A549 (cell line): ENCODE measurements at regions not wholly inside any gene's neighbourhood (a gene's known extent, or its start where the extent isn't known, plus 50 kb on each side); places are given as distances from the start of the nearest gene placed in this dataset.

Source experiments
- ATAC-seq, 2 experiments: fragments of 200-7000 bp in 1 of 2; fragments of >200 bp in 1 of 2; cut with Nextera tagmentation in 1 of 2; cut with Tn5 transposase in 1 of 2; 3 replicates each; pipeline versions ENCODE4 v1.8.0 to v1.9.1; 2018 to 2020; ENCODE audit warnings: mild to moderate bottlenecking in 1 of 2, moderate library complexity in 1 of 2
- CTCF ChIA-PET: fragments of 300-600 bp; sonication (Branson Sonifier 250); formaldehyde crosslinking; extraction: SDS; loops from one replicate; lab custom pipeline; 2021; ENCODE audit warnings: antibody characterized with exemption, inconsistent platforms; lab: Yijun Ruan, JAX
- POLR2A ChIA-PET: fragments of 350-600 bp; formaldehyde crosslinking; extraction: SDS; loops from one replicate; lab custom pipeline; 2021; ENCODE audit warnings: antibody characterized with exemption, inconsistent platforms; lab: Yijun Ruan, JAX
- DNase-seq, 2 experiments: peaks; one replicate each; pipeline versions ENCODE4 v3.0.0 to v3.0.0-alpha.2; 2011 to 2016; ENCODE audit warnings: low read depth in 1 of 2, low spot score in 1 of 2
- FAIRE-seq: peaks from 2 replicates; lab custom pipeline; 2011; peaks lifted over from hg19 to GRCh38; lab: Jason Lieb, UNC
- H3K27ac ChIP-seq, 2 experiments: fragments of >200 bp; sonication (Bioruptor Twin); formaldehyde crosslinking; 3 replicates each; pipeline ENCODE4 v1.5.1; 2016 to 2017
- H3K4me1 ChIP-seq: fragments of >200 bp; sonication (Bioruptor Twin); formaldehyde crosslinking; 3 replicates; pipeline ENCODE4 v1.6.1; 2016
- H3K4me2 ChIP-seq: fragments of >200 bp; sonication (Bioruptor Twin); formaldehyde crosslinking; 3 replicates; pipeline ENCODE4 v1.6.1; 2016
- H3K4me3 ChIP-seq: fragments of >200 bp; sonication (Bioruptor Twin); formaldehyde crosslinking; 3 replicates; pipeline ENCODE4 v1.5.1; 2016
- H3K9me3 ChIP-seq: fragments of >200 bp; sonication (Bioruptor Twin); formaldehyde crosslinking; 3 replicates; pipeline ENCODE4 v1.6.1; 2016
- ATOH8 ChIP-seq: fragments of 250-450 bp; sonication (Bioruptor Pico); IDR thresholded peaks from 2 replicates; pipeline ENCODE4 v1.5.0; 2020; ENCODE audit warnings: low read depth, mild to moderate bottlenecking, moderate library complexity
- BCL3 ChIP-seq: fragments of >200 bp; sonication (Bioruptor Twin); formaldehyde crosslinking; IDR thresholded peaks from 3 replicates; pipeline ENCODE4 v1.6.1; 2016
- BHLHE40 ChIP-seq: IDR thresholded peaks from 2 replicates; pipeline ENCODE4 v1.6.1; 2012; ENCODE audit warnings: low read depth, low read length, inconsistent platforms
- CBX8 ChIP-seq: fragments of 200-600 bp; sonication (generic); IDR thresholded peaks from 2 replicates; pipeline ENCODE4 v1.6.1; 2016
- CEBPB ChIP-seq, 2 experiments: fragments of >200 bp in 1 of 2; sonication (Bioruptor Twin) in 1 of 2; formaldehyde crosslinking in 1 of 2; IDR thresholded peaks; 2 replicates each; pipeline ENCODE4 v1.6.1; 2012 to 2016
- CHD4 ChIP-seq: fragments of 200-600 bp; sonication (generic); IDR thresholded peaks from 2 replicates; pipeline ENCODE4 v1.6.1; 2016; ENCODE audit warnings: antibody characterized with exemption, mild to moderate bottlenecking, borderline replicate concordance
- CTCF ChIP-seq: fragments of >200 bp; sonication (Bioruptor Twin); formaldehyde crosslinking; IDR thresholded peaks from 3 replicates; pipeline ENCODE4 v1.5.1; 2016
- E2F6 ChIP-seq: IDR thresholded peaks from 2 replicates; pipeline ENCODE4 v1.6.1; 2012; ENCODE audit warnings: low read depth, borderline replicate concordance
- EHMT2 ChIP-seq: fragments of 200-600 bp; sonication (generic); IDR thresholded peaks from 2 replicates; pipeline ENCODE4 v1.6.1; 2016; ENCODE audit warnings: antibody characterized with exemption, low read depth, mild to moderate bottlenecking, moderate library complexity
- EP300 ChIP-seq, 2 experiments: fragments of >200 bp; sonication (Bioruptor Twin); formaldehyde crosslinking; IDR thresholded peaks; 2 replicates in 1 of 2; 3 replicates in 1 of 2; pipeline ENCODE4 v1.6.1; 2016 to 2017
- FOSB ChIP-seq: fragments of 250-450 bp; sonication (Bioruptor Pico); IDR thresholded peaks from 2 replicates; pipeline ENCODE4 v1.5.0; 2020; ENCODE audit warnings: mild to moderate bottlenecking, moderate library complexity
- FOSL2 ChIP-seq, 2 experiments: fragments of 450-650 bp in 1 of 2; fragments of >200 bp in 1 of 2; sonication (Bioruptor Twin) in 1 of 2; formaldehyde crosslinking; IDR thresholded peaks; 2 replicates each; pipeline versions ENCODE4 v1.5.0 to v1.6.1; 2016 to 2020; ENCODE audit warnings: mild to moderate bottlenecking in 1 of 2, moderate library complexity in 1 of 2
- HDAC2 ChIP-seq: fragments of 200-600 bp; sonication (generic); IDR thresholded peaks from 2 replicates; pipeline ENCODE4 v1.6.1; 2016
- HEYL ChIP-seq: fragments of 250-450 bp; sonication (Bioruptor Pico); IDR thresholded peaks from 2 replicates; pipeline ENCODE4 v1.8.0; 2021; ENCODE audit warnings: mild to moderate bottlenecking, moderate library complexity
- HOXA7 ChIP-seq: fragments of 250-450 bp; sonication (Bioruptor Pico); IDR thresholded peaks from 2 replicates; pipeline ENCODE4 v1.5.0; 2020; ENCODE audit warnings: mild to moderate bottlenecking, moderate library complexity
- HOXB13 ChIP-seq: fragments of 250-450 bp; sonication (Bioruptor Pico); IDR thresholded peaks from 2 replicates; pipeline ENCODE4 v1.5.0; 2020; ENCODE audit warnings: low read depth, mild to moderate bottlenecking, moderate library complexity
- JUN ChIP-seq, 2 experiments: fragments of >200 bp; sonication (Bioruptor Twin); formaldehyde crosslinking; IDR thresholded peaks; 2 replicates in 1 of 2; 3 replicates in 1 of 2; pipeline ENCODE4 v1.6.1; 2016 to 2017
- KDM1A ChIP-seq: fragments of 200-600 bp; sonication (generic); IDR thresholded peaks from 2 replicates; pipeline ENCODE4 v1.6.1; 2016; ENCODE audit warnings: low read depth, mild to moderate bottlenecking
- MAZ ChIP-seq: fragments of 150-350 bp; IDR thresholded peaks from 2 replicates; pipeline ENCODE4 v1.6.1; 2014; ENCODE audit warnings: antibody characterized with exemption, low read depth, low read length, borderline replicate concordance
- NFE2L2 ChIP-seq: fragments of 150-350 bp; conservative IDR thresholded peaks from 2 replicates; pipeline ENCODE4 v1.6.1; 2014; ENCODE audit warnings: low read length
- POLR2AphosphoS2 ChIP-seq: conservative IDR thresholded peaks from 2 replicates; pipeline ENCODE4 v1.6.1; 2012; ENCODE audit warnings: low read length, improper control_type of control experiment, inconsistent platforms
- RAD21 ChIP-seq, 2 experiments: fragments of >200 bp in 1 of 2; sonication (Bioruptor Twin) in 1 of 2; formaldehyde crosslinking in 1 of 2; IDR thresholded peaks in 1 of 2; conservative IDR thresholded peaks in 1 of 2; 2 replicates in 1 of 2; 3 replicates in 1 of 2; pipeline ENCODE4 v1.6.1; 2012 to 2018; ENCODE audit warnings: inconsistent platforms in 1 of 2
- RARB ChIP-seq: fragments of 250-450 bp; sonication (Bioruptor Pico); IDR thresholded peaks from 2 replicates; pipeline ENCODE4 v1.8.0; 2021; ENCODE audit warnings: mild to moderate bottlenecking, moderate library complexity
- REST ChIP-seq: fragments of 200-600 bp; sonication (generic); IDR thresholded peaks from 2 replicates; pipeline ENCODE4 v1.6.1; 2016; ENCODE audit warnings: antibody characterized with exemption, mild to moderate bottlenecking, moderate library complexity
- RFX5 ChIP-seq: fragments of 450-650 bp; IDR thresholded peaks from 2 replicates; pipeline ENCODE4 v1.7.1; 2014; ENCODE audit warnings: antibody characterized with exemption, mild to moderate bottlenecking, moderate library complexity
- USF2 ChIP-seq: fragments of 450-650 bp; IDR thresholded peaks from 2 replicates; pipeline ENCODE4 v1.6.1; 2014; ENCODE audit warnings: antibody characterized with exemption
- ZC3H11A ChIP-seq: fragments of 450-650 bp; IDR thresholded peaks from 2 replicates; pipeline ENCODE4 v1.6.1; 2014; ENCODE audit warnings: antibody characterized with exemption, mild to moderate bottlenecking
- ZSCAN20 ChIP-seq: fragments of 250-450 bp; sonication (Bioruptor Pico); IDR thresholded peaks from 2 replicates; pipeline ENCODE4 v1.8.0; 2022; ENCODE audit warnings: mild to moderate bottlenecking, moderate library complexity
- WGBS: methylation state at CpG from one replicate; pipeline ENCODE4 v1.1.6; 2017; ENCODE audit errors: missing lambda C conversion rate; 5-methylcytosine and 5-hydroxymethylcytosine counted together

- Histone ChIP-seq H3K4me2 (no peak overlapping the region), H3K4me3 (no peak overlapping the region), H3K9me3 (no peaks in the 10 kb centered on the region), H3K27ac (no peak overlapping the region), H3K4me1 (no peaks in the 10 kb centered on the region)
- DNase-seq: no peak
- FAIRE-seq: no peak
- WGBS: 83% methylated on average over 3 of the region's 3 CpGs
- POLR2A ChIA-PET: no interaction called here
- TF ChIP-seq EP300 (IDR thresholded peaks at IDR 0.05) (no peak), HEYL (CRISPR knock-in tag) (no peak), ZSCAN20 (CRISPR knock-in tag) (no peak), REST (no peak), ATOH8 (CRISPR knock-in tag) (no peak), MAZ (no peak), JUN (IDR thresholded peaks at IDR 0.05) (no peak), ZC3H11A (no peak), E2F6 (no peak), CEBPB (IDR thresholded peaks at IDR 0.05) (no peak), USF2 (no peak), NFE2L2 (no peak), BHLHE40 (no peak), POLR2AphosphoS2 (no peak)
- CTCF ChIA-PET: no interaction called here
- ATAC-seq: no peak
Measured at GRCh38 chr12:127278351-127278750, 988.6 kb upstream of the TMEM132C start.

GRCh38 chr12:127280393-127281275 lies 986.3 kb upstream of the TMEM132C start:
- no peak overlapping the region for H3K27ac ChIP-seq
- peak; percentile 3 to 54 for DNase-seq
- FAIRE-seq: no peak
- H3K4me2 ChIP-seq: no peak overlapping the region
- peak in 1 of 2 experiments; percentile 40; a peak in 1 of 5 replicates for TF ChIP-seq RAD21 (conservative IDR thresholded peaks at IDR 0.05 in 1 of 2, IDR thresholded peaks at IDR 0.05 in 1 of 2)
- no peak for TF ChIP-seq CBX8
- TF ChIP-seq FOSB (CRISPR knock-in tag): no peak
- TF ChIP-seq BCL3: no peak
- no peak for TF ChIP-seq RARB (CRISPR knock-in tag)
- no peak for TF ChIP-seq FOSL2 (IDR thresholded peaks at IDR 0.05)
- TF ChIP-seq FOSL2 (CRISPR knock-in tag; IDR thresholded peaks at IDR 0.05): no peak
- TF ChIP-seq CHD4: no peak
- no peak for TF ChIP-seq RFX5
- TF ChIP-seq HDAC2: no peak
- no peak for TF ChIP-seq CEBPB (IDR thresholded peaks at IDR 0.05)
- TF ChIP-seq EHMT2: no peak
- peak; percentile 29; the same call in 2 of the 3 replicates for TF ChIP-seq CTCF
- no peak for TF ChIP-seq HOXA7
- no peak for TF ChIP-seq KDM1A
- no peak for TF ChIP-seq HOXB13 (CRISPR knock-in tag)
- POLR2A ChIA-PET: no interaction called here
- 68% methylated on average over 43 of the region's 43 CpGs for WGBS
- ATAC-seq: peak in 1 of 2 experiments; percentile 91; a peak in 3 of 6 replicates
- H3K4me3 ChIP-seq: no peak overlapping the region
- H3K4me1 ChIP-seq: no peaks in the 10 kb centered on the region
- H3K9me3 ChIP-seq: no peaks in the 10 kb centered on the region
- CTCF ChIA-PET: interaction anchor here (1.3 kb wide), 2 partner anchors 9 to 78 kb away, joined by 3 read pairs; no protein-coding TSS in a partner anchor
